ENCODE measurements at regions not wholly inside any gene's neighbourhood (a gene's known extent, or its start where the extent isn't known, plus 50 kb on each side); places are given as distances from the start of the nearest gene placed in this dataset.

DNA sequence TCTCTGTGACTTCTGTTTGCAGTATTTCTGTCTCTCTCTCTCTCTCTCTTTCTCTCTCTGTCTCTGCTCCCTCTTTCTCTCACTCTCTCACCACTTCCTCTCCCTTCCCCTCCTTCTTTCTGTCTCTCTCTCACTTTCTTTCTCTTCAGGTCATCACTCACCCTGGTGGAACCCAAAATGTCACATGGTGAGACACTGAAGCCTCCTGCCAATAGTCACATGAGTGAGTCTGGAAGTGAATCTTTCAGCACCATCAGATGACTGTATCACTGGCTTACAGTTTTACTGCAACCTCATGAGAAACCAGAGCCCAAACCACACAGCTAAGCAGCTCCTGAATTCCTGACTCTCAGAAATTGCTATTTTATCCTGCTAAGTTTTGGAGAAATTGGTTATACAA is 414.6 kb downstream of the CAAP1 start:
- DNase-seq: no peak

GRCh38 chr9:26471261-26471660 is 421.3 kb downstream of the CAAP1 start:
- no peak for DNase-seq

GRCh38 chr9:26470284-26470683 is 422.3 kb downstream of the CAAP1 start:
- no peak for DNase-seq

DNA sequence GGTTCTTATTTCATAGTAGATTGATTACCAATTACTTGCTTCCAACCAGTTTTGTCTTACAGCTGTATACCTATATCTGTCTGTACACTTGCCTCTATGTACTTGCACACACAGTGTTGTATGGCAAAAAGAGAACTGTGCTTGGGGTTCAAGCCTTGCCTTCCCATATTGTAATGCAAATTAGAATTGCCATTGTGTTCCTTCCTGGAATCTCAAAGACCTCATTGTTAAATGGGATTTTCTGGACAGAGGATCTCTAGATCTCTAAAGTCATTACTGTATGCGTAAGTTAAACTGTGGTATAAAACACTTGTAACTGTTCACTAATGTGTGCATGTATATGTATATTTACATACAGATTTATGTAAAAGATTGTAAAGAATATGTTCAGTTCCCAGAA is 428.8 kb downstream of the CAAP1 start:
- DNase-seq: no peak

GRCh38 chr9:26462751-26463150 is 429.9 kb downstream of the CAAP1 start:
- no peak for DNase-seq

GRCh38 chr9:26462213-26462612 is 430.4 kb downstream of the CAAP1 start:
- no peak for DNase-seq

DNA sequence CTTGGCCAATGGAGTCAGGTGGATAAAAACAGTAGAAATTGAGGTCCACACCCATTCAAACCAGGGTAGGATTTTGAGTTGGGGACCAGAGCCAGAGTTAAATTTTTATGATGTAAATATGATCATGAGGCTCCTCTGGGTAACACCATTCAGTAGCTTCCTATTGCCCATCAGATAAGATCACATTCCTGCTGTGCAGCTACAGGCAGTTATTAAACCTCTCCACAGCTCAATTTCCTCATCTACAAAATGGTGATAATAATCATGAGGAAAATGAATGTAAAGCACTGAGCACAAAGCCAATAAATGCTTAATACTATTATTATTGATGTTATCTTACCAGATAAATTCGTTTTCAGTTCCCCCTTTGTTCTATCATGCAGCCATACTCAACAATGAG is 432.0 kb downstream of the CAAP1 start:
- DNase-seq: no peak

DNA sequence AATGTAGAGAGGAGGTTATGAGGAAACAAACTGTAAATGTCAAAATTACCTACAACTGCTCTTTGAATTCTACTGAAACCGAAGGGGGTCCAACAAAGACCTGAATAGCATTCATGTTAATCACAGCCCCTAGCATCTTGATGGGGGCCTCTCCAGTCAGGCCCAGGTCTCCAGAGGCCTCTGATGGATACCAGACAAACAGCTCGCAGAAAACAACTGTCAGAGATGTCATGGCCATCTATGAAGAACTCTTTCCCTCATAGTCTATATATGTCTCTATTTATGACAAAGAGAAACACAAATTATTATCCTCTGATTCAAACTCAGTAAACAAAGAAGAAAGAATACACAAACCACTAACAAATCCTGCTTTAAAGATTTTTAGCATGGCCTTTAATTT is 432.6 kb downstream of the CAAP1 start:
- DNase-seq: no peak

GRCh38 chr9:26458054-26458453 is 434.5 kb downstream of the CAAP1 start:
- DNase-seq: no peak

- no peak for DNase-seq
These were observed 435.5 kb downstream of the CAAP1 start for GRCh38 chr9:26457151-26457550.

GRCh38 chr9:26439061-26439624 is 453.5 kb downstream of the CAAP1 start:
- DNase-seq: no peak

GRCh38 chr9:26437056-26437711 is 455.4 kb downstream of the CAAP1 start:
- no peak for DNase-seq

DNA sequence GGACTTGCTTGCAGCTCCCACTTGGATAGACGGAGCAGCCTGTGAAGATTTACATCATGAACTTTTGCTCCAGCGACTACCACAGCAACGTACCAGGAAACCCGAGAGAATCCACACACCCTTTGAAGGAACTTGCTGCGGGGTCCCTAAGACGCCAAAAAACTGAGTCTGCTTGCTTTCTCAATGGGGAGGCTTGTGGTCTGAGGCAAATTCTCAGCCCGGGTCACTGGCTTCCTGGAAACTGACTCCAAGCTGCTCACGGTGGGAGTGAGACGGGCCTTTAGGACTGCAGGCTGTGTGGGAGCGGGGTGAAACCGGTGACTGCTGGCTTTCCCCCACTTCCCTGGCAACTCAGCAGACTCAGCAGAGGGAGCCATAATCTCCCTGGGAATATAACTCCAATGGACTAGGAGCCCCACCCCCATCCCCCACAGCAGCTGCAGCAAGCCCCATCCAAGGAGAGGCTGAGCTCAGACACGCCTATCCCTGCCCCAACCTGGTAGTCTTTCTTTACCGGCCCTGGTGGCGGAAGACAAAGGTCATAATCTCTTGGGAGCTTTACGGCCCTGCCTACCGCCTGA is 466.0 kb downstream of the CAAP1 start:
- DNase-seq: no peak

- no peak for DNase-seq
These were observed 474.1 kb downstream of the CAAP1 start for GRCh38 chr9:26418480-26418879.

- no peak for DNase-seq
These were observed 477.1 kb downstream of the CAAP1 start for GRCh38 chr9:26415528-26415927.

DNA sequence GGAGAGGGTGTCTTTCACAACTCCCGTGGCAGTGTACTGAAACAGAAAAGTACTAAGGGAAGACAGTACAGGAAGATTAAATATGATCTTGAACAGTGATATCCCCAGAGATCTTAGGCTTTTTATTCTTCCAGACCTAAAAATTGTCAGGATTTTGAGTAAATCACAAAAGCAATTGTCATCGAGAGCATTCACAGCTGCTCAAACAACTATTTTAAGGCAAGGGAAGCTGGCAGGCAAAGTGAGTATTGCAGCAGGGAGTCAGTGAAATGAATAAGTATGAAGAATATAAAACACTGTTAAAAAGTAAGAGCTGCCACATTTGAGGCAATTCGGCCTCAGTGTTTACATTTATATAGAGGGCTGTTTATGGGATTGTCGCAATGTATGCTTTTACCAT is 479.0 kb downstream of the CAAP1 start:
- no peak for DNase-seq

GRCh38 chr9:26412446-26412845 is 480.2 kb downstream of the CAAP1 start:
- no peak for DNase-seq

GRCh38 chr9:26406676-26407075 is 485.9 kb downstream of the CAAP1 start:
- no peak for DNase-seq

DNA sequence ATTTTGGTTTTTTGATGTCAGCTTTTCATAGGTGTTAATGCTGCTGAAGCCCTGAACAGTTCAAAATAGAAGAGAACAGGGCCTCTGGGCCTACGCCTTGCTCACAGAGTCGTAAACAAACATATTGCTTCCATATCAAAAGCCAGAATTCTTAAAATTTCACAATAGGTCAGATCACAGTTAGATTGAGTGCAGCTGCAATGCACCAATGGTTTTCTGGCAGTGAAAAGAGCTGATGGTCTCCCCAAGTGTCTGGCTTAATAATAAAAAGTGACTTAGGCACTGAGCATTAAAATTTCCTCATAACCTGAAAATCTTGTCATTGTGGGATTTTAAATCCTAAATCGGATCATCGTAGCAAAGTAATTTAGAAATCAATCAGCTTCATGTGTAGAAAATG is 493.0 kb downstream of the CAAP1 start:
- DNase-seq: no peak

- DNase-seq: no peak
These were observed 498.6 kb downstream of the CAAP1 start for GRCh38 chr9:26394025-26394424.

DNA sequence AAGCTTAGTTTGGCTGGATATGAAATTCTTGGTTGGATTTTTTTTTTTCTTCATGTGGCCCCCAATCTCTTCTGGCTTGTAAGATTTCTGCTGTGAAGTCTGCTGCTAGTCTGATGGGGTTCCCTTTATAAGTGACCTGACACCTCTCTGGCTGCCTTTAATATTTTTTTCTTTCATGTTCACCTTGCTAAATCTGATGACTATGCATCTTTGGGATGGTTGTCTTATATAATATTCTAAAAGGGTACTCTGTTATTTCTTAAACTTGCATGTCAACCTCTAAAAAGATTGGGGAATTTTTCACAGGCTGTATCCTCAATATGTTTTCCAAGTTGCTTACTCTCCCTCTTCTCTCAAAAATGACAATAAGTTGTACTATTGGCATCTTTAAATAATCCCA is 500.0 kb downstream of the CAAP1 start:
- no peak for DNase-seq

DNA sequence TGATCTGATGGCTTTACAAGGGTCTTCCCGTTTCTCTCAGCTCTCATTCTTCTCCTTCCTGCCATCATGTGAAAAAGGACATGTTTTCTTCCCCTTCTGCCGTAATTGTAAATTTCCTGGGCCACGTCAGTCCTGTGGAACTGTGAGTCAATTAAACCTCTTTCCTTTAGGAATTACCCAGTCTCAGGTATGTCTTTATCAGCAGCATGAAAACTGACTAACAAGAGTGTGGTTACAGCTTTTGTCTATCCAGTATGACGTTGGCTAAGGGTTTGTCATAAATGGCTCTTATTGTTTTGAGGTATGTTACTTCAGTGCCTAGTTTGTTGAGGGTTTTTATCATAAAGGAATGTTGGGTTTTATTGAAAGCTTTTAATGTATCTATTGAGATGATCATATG is 501.6 kb downstream of the CAAP1 start:
- no peak for DNase-seq

DNA sequence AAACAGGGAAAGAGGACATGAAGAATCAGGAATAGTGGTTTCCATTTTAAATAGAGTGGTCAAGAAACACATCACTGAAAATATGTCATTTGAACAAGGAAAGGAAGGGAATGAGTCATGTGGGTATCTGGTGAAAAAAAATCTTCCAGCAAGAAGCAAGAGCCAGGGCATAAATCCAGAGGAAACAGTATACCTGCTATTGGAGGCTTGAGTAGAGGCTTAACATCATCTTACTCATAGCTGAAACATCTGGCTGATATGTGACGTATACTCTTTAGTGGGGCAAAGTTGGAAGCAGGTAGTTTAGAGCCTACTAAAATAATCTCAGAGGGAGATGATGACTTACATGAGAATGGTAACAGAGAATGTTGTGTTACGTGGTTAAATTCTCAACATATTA is 517.2 kb downstream of the CAAP1 start:
- no peak for DNase-seq

- no peak for DNase-seq
These were observed 519.0 kb downstream of the CAAP1 start for GRCh38 chr9:26373616-26374015.

DNA sequence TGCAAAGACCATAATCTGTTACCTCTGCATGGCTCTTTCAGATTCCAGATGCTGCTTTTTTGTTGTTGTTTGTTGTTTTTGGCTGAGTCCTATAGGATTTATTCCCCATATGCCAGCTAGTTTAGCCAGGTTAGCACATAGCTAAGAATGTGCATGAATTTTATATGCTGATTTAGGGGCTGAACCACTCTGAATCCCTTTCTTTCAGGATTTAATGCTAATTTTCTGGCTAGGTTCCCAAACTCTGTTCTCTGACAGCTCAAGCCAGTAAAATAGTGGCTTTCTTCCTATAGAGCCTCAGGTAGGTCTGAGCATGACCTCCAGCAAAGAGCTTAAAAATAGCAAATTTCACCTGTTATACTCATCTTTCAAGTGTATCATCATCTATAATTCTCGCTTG is 521.4 kb downstream of the CAAP1 start:
- no peak for DNase-seq

Data from NCI-H748 treated with DMSO at 0.1 percent for 48 hours (cell line).